HG03064 (cell line): ENCODE measurements at regions not wholly inside any gene's neighbourhood (a gene's known extent, or its start where the extent isn't known, plus 50 kb on each side); places are given as distances from the start of the nearest gene placed in this dataset.

Source experiments
- ATAC-seq: cut with Tn5 transposase; IDR thresholded peaks from one replicate; pipeline ENCODE4 v1.9.1; 2021; ENCODE audit warnings: low read depth; ENCODE audit not compliant: unreplicated experiment

GRCh38 chr11:28384418-28384817, 276.2 kb downstream of the METTL15 start:
- no peak for ATAC-seq

- no peak for ATAC-seq
Measured at GRCh38 chr11:28383456-28383855, 275.3 kb downstream of the METTL15 start.
